ENCODE measurements at regions not wholly inside any gene's neighbourhood (a gene's known extent, or its start where the extent isn't known, plus 50 kb on each side); places are given as distances from the start of the nearest gene placed in this dataset.

DNA sequence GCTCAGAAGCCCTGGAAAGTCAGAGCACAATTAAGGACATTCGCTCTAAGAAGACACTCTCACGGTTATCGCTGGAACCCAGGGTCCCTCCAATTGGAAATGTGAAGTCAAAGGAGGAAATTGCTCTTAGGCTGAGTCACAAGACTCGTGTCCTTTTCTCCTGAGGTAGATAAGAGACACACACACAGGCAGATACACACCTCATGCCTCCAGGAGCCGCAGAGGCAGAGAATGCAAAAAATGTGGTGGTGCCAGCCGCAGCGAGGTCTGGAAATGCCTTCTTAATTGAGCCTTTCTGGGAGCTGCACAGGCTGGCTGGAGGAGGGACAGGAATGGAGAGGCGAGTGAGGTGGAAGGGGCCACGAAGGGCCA lies 189.3 kb downstream of the OPA1 start:
- TF ChIP-seq CTCF (conservative IDR thresholded peaks at IDR 0.05 in 1 of 2, IDR thresholded peaks at IDR 0.05 in 1 of 2; ENCODE audit: extremely low read depth in 1 of 2, insufficient read depth in 1 of 2, low read depth in 1 of 2, low read length in 2 of 2) = peak in 1 of 2 donors; percentile 23
- TF ChIP-seq EZH2 (IDR thresholded peaks at IDR 0.05; ENCODE audit: borderline replicate concordance, low read length) = no peak
